NCI-H774 (cell line): ENCODE measurements at regions not wholly inside any gene's neighbourhood (a gene's known extent, or its start where the extent isn't known, plus 50 kb on each side); places are given as distances from the start of the nearest gene placed in this dataset.
A peak's percentile ranks its signal among the peaks of the same experiment; 100 is the strongest.
"Not testable (repeated sequence)": the region's sequence is repeated elsewhere in the genome, so short reads cannot be mapped to it uniquely, and the experiment has no call there.

Experiments used
- DNase-seq: peaks from one replicate; lab custom pipeline; 2025; lab: John Stamatoyannopoulos, UW

DNA sequence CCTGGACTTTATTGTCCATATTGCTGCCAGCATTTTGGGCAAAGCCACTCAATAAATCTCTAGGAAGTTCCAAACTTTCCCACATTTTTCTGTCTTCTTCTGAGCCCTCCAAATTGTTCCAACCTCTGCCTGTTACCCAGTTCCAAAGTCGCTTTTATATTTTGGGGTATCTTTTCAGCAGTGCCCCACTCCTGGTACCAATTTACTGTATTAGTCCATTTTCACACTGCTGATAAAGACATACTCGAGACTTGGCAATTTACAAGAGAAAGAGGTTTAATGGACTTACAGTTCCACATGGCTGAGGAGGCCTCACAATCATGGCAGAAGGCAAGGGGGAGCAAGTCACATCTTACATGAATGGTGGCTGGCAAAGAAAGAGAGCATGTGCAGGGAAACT is 53.4 kb downstream of the AHSP start:
- DNase-seq = not testable (repeated sequence)

- not testable (repeated sequence) for DNase-seq
These were observed 74.2 kb downstream of the AHSP start for GRCh38 chr16:31601737-31602384.

- no peak for DNase-seq
These were observed 90.4 kb downstream of the AHSP start for GRCh38 chr16:31618130-31618529.

- no peak for DNase-seq
These were observed 108.7 kb downstream of the AHSP start for GRCh38 chr16:31636433-31636832.

DNA sequence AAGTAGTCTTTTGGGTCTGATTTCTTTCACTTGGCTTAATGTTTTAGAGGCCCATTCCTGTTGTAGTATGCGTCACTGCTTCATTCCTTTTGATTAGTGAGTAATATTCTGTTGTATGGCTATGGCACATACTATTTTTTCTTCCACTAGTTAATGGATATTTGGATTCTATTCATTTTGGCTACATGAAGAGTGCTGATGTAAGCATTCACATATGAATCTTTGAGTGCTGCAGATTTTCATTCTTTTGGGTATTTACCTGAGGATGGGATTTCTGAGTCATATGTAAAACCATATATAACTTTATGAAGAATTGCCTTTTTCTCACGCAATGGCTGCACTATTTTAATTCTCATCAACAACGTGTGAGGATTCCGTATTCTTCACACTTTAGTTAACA is 113.6 kb downstream of the AHSP start:
- DNase-seq = no peak

DNA sequence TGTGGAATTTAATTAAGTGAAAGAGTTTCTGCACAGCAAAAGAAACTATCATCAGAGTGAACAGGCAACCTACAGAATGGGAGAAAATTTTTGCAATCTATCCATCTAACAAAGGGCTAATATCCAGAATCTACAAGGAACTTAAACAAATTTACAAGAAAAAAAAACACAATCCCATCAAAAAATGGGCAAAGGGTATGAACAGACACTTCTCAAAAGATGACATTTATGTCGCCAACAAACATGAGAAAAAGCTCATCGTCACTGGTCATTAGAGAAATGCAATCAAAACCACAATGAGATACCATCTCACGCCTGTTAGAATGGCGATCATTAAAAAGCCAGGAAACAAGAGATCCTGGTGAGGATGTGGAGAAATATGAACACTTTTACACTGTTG is 128.0 kb downstream of the AHSP start:
- not testable (repeated sequence) for DNase-seq

DNA sequence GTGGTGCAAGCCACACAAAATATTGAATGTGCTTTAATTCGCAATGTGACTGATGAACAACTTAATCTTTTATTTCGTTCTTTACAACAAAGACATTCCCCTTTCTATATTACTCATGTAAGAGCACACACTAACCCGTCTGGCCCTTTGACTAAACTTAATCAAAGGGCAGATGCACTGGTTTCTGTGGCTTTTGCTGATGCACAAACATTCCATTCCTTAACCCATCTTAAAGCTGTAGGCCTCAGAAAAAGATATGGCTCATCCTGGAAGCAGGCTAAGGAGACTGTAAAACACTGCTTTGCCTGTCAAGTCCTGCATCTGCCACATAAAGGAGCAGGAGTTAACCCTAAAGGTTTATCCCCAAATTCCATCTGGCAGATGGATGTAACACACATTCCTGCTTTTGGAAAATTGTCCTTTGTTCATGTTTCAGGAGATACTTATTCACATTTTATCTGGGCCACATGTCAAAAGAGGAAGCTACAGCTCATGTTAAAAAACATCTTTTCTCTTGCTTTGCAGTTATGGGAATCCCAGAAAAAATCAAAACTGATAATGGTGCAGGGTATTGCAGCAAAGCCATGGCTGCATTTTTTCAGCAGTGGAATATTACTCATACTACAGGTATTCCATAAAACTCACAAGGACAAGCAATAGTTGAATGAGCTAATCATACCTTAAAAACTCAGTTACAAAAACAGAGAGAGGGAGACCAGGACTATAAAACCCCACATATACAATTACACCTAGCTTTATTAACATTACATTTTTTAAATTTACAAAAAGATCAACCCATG is 137.2 kb downstream of the AHSP start:
- no peak for DNase-seq

DNA sequence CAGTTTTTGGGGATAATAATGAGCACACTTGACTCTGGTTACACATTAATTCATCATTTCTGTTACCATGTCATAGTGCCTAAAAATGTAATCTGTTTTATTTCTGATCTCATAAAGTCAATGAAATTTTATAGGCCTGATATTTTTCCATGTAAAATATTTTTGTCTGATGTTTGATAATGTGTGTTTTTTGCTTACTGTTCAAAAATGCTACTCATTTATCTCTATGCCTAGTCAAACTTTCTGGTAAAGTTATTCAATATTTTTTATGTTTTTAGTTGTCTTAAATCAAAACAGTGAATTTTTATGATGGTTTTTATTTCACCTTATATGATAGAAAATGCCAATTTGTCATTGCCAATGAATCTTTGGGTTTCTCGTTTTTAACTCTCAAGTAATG is 147.0 kb downstream of the AHSP start:
- DNase-seq = no peak

- no peak for DNase-seq
These were observed 149.0 kb downstream of the AHSP start for GRCh38 chr16:31676731-31677130.

DNA sequence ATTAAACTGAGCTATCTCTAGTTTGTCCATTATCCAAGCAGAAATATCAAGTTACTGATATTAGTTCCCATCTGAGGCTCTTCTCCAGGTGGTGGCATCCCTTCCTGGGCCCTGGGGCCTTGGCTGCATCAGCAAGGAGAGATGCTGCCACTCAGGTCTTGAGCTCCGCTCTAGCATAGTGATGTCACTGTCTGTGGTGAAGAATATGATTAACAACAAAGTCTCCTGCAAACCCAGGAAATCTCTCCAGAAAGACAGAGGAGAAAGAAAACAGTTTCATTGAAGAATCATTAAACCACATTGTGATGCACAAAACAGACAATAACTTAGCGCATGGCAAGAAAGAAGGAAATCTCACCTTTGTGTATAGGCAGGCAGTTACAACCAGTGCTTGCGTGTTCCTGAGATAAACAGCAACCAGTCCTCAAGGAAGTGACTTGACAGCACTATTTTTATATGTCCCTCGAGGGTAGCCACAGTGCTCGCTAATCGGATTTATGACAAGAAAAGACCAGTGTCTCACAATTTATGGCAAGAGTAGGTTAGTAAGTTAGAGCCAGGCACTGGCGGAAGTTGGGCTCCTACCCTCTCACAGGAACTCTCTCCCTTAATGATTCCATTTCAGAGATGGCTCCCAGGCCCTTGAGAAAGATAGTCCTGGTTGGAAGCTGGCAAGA is 151.1 kb downstream of the AHSP start:
- no peak for DNase-seq

- DNase-seq = not testable (repeated sequence)
These were observed 161.6 kb downstream of the AHSP start for GRCh38 chr16:31689331-31689730.

GRCh38 chr16:31692338-31692737 is 164.6 kb downstream of the AHSP start:
- DNase-seq = not testable (repeated sequence)

GRCh38 chr16:31693733-31694132 is 166.0 kb downstream of the AHSP start:
- no peak for DNase-seq

- DNase-seq = no peak
These were observed 166.8 kb downstream of the AHSP start for GRCh38 chr16:31694461-31694860.

GRCh38 chr16:31695667-31696066 is 168.0 kb downstream of the AHSP start:
- no peak for DNase-seq

DNA sequence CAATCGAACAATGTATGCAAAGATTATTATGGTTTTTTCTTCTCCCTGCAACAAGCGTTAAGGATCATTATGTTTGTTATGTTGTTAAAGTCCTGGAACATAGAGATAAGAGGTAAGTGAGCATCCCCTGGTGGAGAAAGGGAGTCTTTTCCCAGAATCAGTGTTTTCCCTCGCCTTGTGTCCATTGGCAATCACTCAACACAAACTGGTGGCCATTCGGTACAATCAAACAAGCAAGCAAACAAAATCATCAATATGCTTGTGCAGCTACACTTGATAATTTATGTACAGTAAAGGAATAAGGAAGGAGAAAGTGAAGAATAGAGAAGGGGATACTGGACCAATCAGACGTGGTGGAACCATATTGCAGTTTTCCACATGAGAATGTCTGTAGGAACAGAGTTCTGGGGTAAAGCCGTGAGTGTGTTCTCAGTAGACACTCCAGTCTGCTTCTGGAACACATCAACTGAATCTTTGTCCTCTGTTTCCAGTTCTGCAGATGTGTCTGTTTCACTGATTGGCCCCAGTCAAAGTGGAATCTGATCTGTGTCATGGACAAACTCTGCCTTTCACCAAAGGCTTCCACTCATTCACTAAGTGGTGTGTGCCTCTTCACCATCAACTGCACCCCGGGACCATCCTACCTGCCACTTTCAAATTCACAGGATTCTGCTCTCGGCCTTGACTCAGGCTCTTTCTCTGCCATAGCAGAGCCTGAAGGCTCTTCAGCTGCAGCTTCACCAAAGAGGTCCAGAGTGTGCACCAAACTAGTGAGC is 169.5 kb downstream of the AHSP start:
- peak; percentile 50 for DNase-seq

- DNase-seq = no peak
These were observed 170.0 kb downstream of the AHSP start for GRCh38 chr16:31697744-31698125.

DNA sequence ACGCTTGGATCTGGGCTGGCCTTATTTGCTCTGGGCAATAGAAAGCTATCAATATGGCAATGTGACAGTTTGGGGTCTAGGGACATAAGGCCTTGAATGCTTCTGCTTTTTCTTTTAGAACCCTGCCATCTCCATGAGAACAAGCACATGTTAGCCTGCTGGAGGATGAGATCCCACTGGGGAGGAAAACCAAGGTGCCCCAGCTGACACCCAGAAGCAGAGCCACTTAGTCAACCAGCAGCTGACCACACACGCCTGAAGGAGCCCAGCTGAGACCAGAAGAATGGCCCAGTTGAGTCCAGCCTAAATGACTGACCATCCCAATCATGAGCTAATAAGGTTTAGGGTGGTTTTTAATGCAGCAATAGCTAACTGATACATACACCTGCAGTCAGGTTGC is 171.2 kb downstream of the AHSP start:
- DNase-seq = no peak

GRCh38 chr16:31699601-31700000 is 171.9 kb downstream of the AHSP start:
- DNase-seq = no peak

GRCh38 chr16:31700200-31700529 is 172.5 kb downstream of the AHSP start:
- peak; percentile 85 for DNase-seq

DNA sequence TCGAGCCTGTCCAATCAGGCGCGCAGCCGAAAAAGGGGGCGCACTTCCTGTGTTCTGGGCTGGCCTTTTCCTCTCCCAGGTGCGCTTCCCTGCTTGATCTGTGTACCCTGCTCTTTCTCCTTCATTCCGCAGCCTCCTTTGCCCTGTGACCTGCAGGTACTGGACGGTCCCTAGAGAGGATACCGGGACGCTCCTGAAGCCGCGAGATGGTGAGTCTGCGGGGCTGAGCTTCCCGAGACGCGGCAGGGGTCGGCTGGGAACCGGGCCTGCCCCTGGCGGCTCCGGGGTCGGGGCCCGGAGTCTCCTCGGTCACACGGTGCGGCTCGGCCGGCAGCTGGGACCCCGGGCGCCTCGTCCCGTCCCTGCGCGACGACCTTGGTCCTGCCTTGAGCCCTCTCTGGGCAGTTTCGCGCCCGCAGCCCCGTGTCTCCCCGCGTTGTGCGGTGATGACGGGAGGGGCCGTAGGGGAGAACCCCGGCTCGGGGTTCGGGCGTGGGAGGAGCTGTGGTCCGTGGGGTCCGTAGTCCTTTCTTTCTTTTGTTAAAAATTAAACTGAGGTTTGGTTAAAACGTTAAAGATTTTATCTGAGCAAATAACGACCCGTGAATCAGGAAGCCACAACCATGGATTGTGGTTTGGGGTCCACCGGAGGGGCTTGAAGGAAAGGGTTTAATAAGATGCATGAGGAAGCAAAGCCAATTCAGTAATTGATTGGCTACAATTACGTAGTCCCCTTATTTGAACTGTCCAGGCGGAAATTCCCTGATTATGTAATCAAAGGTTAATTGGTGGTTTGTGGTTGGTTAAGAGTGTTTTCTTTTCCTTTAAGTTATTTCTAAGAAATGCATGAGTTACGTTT is 172.8 kb upstream of the ZNF267 start:
- no peak for DNase-seq

DNA sequence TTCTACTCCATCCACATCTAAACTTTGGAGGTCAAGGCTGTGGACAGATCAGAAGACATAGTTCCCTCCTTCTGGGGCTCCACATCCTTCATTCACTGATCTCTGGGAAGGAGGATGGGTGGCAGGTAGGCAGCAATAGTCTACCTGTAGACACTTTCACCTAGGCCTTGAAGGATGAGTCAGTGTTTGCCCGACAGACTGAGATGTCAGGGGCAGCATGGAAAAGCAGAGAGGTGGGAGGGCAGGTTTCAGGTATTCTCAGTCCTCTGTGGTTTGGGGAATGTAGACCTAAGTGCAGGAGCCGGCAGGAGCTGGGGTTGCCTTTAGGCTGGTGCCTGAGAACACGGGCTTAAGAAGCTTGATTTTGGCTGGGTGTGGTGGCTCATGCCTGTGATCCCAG is 171.9 kb upstream of the ZNF267 start:
- DNase-seq = no peak
